Adrenal gland (tissue), 9 donors: ENCODE measurements at regions not wholly inside any gene's neighbourhood (a gene's known extent, or its start where the extent isn't known, plus 50 kb on each side); places are given as distances from the start of the nearest gene placed in this dataset.

Experiments used
- DNase-seq, 7 donors: peaks; one replicate each; pipeline ENCODE4 v3.0.0-alpha.2; 2019 to 2020
- H3K27ac ChIP-seq, 5 donors: fragments of 200-600 bp; sonication (generic) in 4 of 5; 1 replicate in 3 of 5; 2 replicates in 2 of 5; pipeline versions ENCODE4 v1.5.1 to v1.8.0; 2016 to 2020; ENCODE audit warnings: mild to moderate bottlenecking in 1 of 5
- H3K27me3 ChIP-seq: fragments of 200-600 bp; 2 replicates; pipeline ENCODE4 v1.8.0; 2021
- H3K36me3 ChIP-seq, 2 donors: fragments of 200-600 bp; replicated peaks in 1 of 2; 1 replicate in 1 of 2; 2 replicates in 1 of 2; pipeline versions ENCODE4 v1.5.1 to v1.8.0; 2018 to 2022
- H3K4me1 ChIP-seq, 2 donors: fragments of 200-600 bp; replicated peaks in 1 of 2; 1 replicate in 1 of 2; 2 replicates in 1 of 2; pipeline versions ENCODE4 v1.5.1 to v1.8.0; 2018 to 2021
- H3K4me3 ChIP-seq, 4 donors: fragments of 200-600 bp; sonication (generic) in 3 of 4; one replicate each; pipeline ENCODE4 v1.5.1; 2016 to 2018
- H3K9me3 ChIP-seq, 3 donors: fragments of 200-600 bp; sonication (generic) in 1 of 3; replicated peaks in 1 of 3; 1 replicate in 2 of 3; 2 replicates in 1 of 3; pipeline versions ENCODE4 v1.5.1 to v1.8.0; 2016 to 2021
- CTCF ChIP-seq, 6 experiments: fragments of 450-650 bp in 4 of 6; fragments of 200-600 bp in 2 of 6; sonication (generic) in 1 of 6; IDR thresholded peaks; 1 replicate in 5 of 6; 2 replicates in 1 of 6; pipeline versions ENCODE4 v1.5.1 to v1.8.0; 2016 to 2021; ENCODE audit warnings: antibody characterized with exemption in 6 of 6, mild to moderate bottlenecking in 2 of 6, moderate library complexity in 1 of 6
- POLR2A ChIP-seq, 2 donors: fragments of 450-650 bp; IDR thresholded peaks; one replicate each; pipeline ENCODE4 v1.6.1; 2017; ENCODE audit warnings: antibody characterized with exemption in 2 of 2, mild to moderate bottlenecking in 2 of 2, moderate library complexity in 1 of 2
- WGBS, 4 donors: extraction: QIAGEN DNeasy Blood & Tissue Kit in 2 of 4; methylation state at CpG; one replicate each; pipeline versions ENCODE4 v1.1.5 to v1.1.7; 2013 to 2017; 5-methylcytosine and 5-hydroxymethylcytosine counted together
- intact Hi-C, 2 donors: fragments of 100-400 bp; cut with DNase I; formaldehyde crosslinking; loops; one replicate each; pipeline versions ENCODE4 v1.14.1 to v1.15.0; 2022 to 2023
- donor health status: healthy with polysubstance abuse.
- donor health status: Bipolar disorder and iron deficiency.
- donor health status: DM: yes; HTN: yes; CAD: no.
- donor health status: DM: no; HTN: no; CAD: no.
- donor health status: DM: no; HTN: no; CAD: no.

GRCh38 chr9:79195879-79196278, 375.9 kb upstream of the TLE4 start:
- intact Hi-C loops: no loop called here
- no peaks in the 10 kb centered on the region for H3K4me1 ChIP-seq
- no peaks in the 10 kb centered on the region for H3K9me3 ChIP-seq
- no peak overlapping the region for H3K4me3 ChIP-seq
- no peak for DNase-seq
- H3K27ac ChIP-seq: no peak overlapping the region
- TF ChIP-seq CTCF (IDR thresholded peaks at IDR 0.05): no peak
- no peak for TF ChIP-seq POLR2A (IDR thresholded peaks at IDR 0.05)
- H3K27me3 ChIP-seq: no peaks in the 10 kb centered on the region
- H3K36me3 ChIP-seq: no peaks in the 10 kb centered on the region

- no peak for DNase-seq
- Histone ChIP-seq H3K36me3 (no peaks in the 10 kb centered on the region), H3K27me3 (no peaks in the 10 kb centered on the region), H3K4me3 (no peak overlapping the region), H3K27ac (no peak overlapping the region), H3K4me1 (no peaks in the 10 kb centered on the region), H3K9me3 (no peaks in the 10 kb centered on the region)
- intact Hi-C loops: no loop called here
- TF ChIP-seq CTCF (IDR thresholded peaks at IDR 0.05) (no peak), POLR2A (IDR thresholded peaks at IDR 0.05) (no peak)
- WGBS, 4 donors: 33 to 51% (median 38%) methylated on average over 1 of the region's 1 CpG
These were observed 375.2 kb upstream of the TLE4 start for GRCh38 chr9:79196606-79197005.

DNA sequence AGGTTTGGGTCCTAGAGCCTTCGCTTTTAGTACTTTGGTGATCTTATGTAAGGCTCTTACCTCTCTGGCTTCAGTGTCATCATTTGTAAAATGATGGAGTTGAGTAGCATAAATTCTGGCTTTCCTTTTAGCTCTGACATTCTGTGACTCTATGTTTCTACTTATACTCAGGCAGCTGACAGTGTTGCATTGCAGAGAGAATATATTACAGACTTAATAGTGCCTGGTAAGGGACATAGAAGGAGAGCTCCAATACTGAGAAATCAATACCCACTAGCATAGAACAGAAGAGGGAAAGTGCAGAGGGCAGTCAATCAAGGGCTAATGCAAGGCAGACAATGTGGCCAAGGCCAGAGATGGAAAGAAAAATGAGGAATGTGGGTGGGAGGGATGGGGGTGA, 371.4 kb upstream of the TLE4 start:
- TF ChIP-seq POLR2A (IDR thresholded peaks at IDR 0.05) (no peak), CTCF (IDR thresholded peaks at IDR 0.05) (no peak)

GRCh38 chr9:79201636-79202035, 370.1 kb upstream of the TLE4 start:
- Histone ChIP-seq H3K4me3 (no peak overlapping the region), H3K36me3 (no peaks in the 10 kb centered on the region), H3K27me3 (no peaks in the 10 kb centered on the region), H3K27ac (no peak overlapping the region), H3K4me1 (no peaks in the 10 kb centered on the region), H3K9me3 (no peaks in the 10 kb centered on the region)
- intact Hi-C loops: no loop called here
- WGBS, 4 donors: 44 to 48% (median 46%) methylated on average over 2 of the region's 2 CpGs
- no peak for DNase-seq
- TF ChIP-seq POLR2A (IDR thresholded peaks at IDR 0.05) (no peak), CTCF (IDR thresholded peaks at IDR 0.05) (no peak)

More for the DNA sequence above, 371.4 kb upstream of the TLE4 start:
- Histone ChIP-seq H3K9me3 (no peaks in the 10 kb centered on the region), H3K27me3 (no peaks in the 10 kb centered on the region), H3K4me3 (no peak overlapping the region), H3K36me3 (no peaks in the 10 kb centered on the region), H3K4me1 (no peaks in the 10 kb centered on the region), H3K27ac (no peak overlapping the region)
- DNase-seq: no peak
- intact Hi-C loops: no loop called here
- 27 to 84% (median 61%) methylated on average over 1 of the region's 1 CpG for WGBS, 4 donors
